Middle frontal gyrus (tissue), 1 donor: ENCODE measurements at regions not wholly inside any gene's neighbourhood (a gene's known extent, or its start where the extent isn't known, plus 50 kb on each side); places are given as distances from the start of the nearest gene placed in this dataset.
"Not testable (repeated sequence)": the region's sequence is repeated elsewhere in the genome, so short reads cannot be mapped to it uniquely, and the experiment has no call there.

Experiments used
- DNase-seq: peaks from one replicate; pipeline ENCODE4 v3.0.0-alpha.2; 2015; ENCODE audit warnings: low spot score; ENCODE audit errors: extremely low spot score

DNA sequence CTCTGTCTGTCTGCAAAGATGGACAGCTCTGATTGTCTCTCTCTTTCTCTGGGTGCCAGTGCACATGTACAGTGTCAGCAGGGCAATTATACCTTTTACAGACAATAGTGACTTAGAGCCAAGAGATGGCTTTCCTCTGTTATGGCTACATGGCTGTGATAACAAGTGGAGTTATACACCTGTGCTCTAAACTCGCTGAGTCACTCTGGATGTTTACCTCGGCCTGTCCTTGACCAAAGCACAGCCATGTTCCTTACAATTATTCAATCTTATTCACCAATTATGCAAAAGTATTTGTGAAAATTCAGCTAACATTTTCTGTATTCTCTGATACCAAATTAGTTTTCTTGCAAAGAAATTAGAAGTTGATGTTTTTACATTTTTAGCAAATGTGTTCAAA lies 475.5 kb upstream of the CCDC196 start:
- DNase-seq, result no peak

DNA sequence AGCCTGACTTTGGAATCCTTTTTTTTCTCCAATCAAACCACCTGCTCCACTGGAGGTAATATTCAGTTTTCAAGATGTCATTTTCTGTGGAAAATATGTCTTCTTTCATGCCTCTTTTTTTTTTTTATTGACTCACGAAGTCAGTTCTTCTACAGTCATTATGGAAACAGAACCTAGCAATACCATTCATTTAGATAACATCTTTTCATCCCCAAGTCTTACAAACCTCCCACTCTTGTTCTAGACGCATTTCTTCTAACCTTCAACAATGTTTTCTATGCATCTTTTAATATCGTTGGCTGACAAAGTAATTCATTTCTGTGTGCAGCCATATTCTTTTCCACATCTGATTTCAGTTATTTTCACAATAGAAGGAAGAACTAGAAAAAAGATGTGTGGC lies 474.3 kb upstream of the CCDC196 start:
- DNase-seq, result no peak

DNA sequence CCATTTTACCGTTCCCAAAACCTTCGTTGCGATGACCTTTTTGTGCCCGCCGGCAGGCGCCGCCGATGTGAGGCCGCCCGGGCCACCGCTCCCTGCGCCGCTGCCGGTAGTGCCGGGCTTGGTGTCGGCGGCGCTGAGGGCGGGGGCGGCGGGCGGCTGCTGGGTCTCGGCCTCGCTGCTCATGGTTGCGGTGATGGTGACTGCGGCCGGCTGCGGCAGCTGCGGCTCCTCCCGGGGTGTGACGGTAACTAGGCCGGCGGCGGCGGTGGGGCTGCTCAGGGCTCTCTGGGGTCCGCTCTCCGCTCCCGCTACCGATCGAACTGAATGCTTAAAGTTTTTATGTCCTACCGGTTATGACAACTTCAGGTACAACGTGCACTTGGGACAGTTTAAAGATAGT lies 472.6 kb upstream of the CCDC196 start:
- DNase-seq, result not testable (repeated sequence)

DNA sequence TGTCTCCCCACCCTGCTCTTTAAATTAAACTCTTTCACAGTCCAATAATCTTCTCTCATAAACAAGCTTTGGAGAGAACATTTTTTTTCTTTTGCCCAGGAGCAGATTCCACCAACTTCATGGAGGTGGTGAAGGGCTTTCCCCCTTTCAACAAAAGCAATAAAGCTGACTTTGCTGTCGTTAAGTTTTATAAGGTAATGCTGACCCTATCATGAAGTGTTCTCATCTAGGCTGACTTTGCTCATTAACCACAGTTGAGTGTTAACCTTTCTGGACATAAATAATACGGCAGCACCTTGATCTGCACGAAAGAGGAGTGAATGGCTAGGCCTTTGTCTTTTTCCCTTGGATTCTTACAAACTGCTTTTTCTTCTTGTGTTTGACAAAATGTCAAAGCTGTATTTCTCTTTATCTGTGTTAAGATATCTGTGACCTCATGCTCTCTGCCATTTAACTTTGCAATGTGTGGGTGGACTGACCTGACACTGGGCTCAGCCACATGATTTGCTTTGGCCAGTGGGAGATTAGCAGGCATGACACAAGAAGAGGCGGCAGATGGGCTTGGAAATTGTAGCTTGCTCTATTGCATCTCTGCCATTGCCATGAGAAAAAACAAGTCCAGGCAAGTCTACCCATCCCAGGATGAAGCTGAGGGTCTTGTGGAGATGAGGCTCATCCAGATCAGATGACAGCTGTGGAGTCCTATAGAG lies 470.9 kb upstream of the CCDC196 start:
- no peak for DNase-seq

DNA sequence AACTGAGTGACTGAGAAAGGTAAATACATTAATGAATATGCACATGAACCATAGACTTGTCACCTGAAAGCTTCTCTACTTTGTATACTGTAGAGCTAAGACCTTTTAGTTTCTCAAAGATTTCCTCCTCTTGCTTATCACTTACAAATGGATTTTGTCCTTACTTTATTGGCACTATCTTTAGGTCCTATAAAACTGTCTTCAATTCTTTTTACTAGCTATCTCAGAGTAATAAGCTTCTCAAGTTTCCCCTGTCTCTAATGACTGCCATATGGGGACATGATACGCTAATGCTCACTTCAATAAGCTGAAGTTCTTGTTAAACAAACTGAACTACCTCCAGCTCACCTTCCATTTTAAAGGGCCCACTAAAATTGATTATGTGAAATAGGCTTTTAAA lies 468.2 kb upstream of the CCDC196 start:
- DNase-seq, result no peak

DNA sequence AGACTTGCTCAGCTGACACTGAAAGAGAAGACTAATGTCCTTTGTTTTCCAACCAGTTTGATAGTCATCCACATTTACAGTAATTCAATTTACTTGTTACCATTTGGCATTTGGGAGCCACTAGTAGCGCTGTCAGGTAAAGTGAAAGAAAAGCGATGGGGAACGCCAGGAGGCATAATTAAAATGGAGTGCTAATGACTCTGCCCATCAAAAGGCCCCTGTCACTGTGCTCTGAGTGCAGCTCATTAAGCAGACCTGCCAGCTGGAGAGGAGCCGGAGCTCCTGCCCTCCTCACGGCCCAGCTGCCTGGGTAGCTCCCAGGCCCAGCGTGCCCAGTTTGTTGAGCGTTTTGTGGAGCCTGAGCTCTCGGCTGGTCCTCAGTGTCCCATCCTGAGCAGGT lies 463.6 kb upstream of the CCDC196 start:
- DNase-seq, result no peak

DNA sequence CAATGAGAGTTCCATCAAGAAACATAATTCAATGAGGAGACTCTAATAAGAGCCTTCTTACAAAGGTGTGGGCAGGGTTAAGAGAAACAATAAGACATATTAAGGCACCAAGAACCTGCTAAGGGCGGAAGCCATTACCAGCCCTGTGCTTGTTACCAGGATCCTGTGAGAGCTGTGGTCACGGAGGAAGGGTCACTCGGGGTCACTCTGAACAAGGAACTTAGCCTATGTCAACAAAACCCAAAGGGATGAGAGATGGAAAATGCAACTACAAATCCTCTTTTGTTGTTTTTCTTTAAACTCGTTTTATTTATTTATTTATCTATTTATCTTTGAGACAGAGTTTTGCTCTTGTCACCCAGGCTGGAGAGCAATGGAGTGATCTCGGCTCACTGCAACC lies 460.4 kb upstream of the CCDC196 start:
- DNase-seq, result no peak

DNA sequence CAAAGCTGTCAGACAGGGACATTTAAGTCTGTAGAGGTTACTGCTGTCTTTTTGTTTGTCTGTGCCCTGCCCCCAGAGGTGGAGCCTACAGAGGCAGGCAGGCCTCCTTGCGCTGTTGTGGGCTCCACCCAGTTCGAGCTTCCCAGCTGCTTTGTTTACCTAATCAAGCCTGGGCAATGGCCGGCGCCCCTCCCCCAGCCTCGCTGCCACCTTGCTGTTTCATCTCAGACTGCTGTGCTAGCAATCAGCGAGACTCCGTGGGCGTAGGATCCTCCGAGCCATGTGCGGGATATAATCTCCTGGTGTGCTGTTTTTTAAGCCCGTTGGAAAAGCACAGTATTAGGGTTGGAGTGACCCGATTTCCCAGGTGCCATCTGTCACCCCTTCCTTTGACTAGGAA lies 454.2 kb upstream of the CCDC196 start:
- not testable (repeated sequence) for DNase-seq

DNA sequence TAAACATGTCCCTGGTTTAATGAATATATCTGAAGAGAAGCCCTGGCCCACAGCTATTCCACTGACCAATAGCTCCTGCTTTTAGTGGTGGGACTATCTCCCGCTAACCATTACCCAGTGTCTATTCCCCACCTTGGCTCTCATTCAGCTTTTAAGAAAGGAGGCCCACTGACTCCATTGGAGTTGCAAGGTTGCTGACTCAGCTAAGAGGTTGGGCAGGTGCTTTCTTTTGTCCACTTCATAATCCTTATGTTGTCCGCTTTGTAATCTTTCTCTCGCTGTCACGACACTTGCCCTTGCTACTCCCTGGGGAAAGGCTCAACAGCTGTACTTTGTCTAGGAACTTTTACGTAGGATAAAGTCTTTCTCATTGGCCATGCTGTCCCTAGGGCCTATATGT lies 453.4 kb upstream of the CCDC196 start:
- DNase-seq, result no peak

DNA sequence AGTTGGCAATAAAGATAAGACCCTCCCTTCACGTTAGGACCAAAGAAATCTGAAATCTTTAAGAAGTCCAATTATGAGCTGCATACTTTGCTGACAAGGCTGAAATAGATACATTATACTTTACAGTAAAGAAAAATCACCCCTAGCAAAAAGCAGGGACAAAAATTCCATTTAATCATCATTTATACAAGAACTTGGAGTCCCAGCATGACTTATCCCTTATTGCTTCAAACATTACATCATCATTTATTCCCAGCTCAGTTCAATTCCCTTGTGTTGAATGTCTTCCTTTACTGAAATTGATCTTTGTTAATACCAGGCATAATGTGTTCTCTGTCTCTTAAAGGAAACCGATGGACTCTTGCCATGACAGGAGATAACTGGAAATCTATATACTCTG lies 449.6 kb upstream of the CCDC196 start:
- no peak for DNase-seq

DNA sequence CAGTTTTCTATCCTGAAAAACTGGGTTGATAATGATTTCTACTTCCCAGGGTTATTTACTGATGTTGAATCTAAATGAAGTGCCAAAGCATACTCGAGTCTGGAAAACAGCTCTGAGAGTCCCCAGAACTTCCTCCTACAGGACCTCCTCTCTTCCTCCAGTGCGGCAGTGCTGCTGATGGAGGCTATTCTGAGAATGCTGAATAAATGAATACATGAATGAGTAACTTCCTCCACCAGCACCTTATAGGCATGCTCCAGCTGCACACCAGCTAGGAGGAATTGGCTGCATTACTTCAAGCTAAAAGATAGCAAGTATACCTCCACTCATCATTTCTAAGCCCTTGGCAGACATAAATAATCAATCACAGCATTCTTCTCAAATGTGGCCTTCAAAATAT lies 448.8 kb upstream of the CCDC196 start:
- no peak for DNase-seq

DNA sequence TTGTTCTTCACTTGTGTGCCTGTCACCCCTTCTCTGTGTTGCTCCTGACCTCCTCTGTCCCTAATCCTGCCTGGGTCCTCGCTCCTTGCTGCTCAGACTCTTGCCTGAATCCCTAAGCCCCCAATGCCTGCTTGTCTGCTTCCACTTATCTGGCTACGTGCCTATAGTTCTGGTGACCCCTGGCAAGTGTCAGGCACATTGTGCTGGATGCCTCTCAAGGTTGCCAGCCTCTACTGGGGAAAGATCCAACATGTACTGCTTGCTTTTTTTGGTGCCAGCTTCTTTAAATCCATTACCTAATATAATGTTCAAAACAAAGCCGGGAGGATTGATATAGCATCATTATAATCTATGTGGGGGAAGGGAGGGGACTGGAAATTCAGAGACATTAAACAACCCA lies 448.0 kb upstream of the CCDC196 start:
- no peak for DNase-seq

DNA sequence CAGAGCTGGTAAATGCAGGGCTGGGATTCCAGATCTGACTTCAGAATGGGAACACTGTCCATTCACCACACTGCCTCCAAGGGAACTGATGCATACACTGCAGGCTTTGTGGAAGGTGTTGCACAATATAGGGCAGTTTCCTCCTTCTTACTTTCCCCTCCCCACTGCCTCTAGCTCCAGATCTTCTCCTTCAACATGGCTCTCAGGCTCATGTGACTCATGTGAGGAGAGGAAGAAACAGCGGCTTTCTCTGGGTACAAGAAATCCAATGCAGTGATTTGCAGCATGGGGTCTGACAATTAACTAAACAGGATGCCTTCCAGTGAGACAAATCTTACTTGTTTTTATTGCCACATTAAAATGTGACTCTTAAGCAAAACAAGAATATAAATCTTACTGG lies 447.6 kb upstream of the CCDC196 start:
- DNase-seq, result no peak

DNA sequence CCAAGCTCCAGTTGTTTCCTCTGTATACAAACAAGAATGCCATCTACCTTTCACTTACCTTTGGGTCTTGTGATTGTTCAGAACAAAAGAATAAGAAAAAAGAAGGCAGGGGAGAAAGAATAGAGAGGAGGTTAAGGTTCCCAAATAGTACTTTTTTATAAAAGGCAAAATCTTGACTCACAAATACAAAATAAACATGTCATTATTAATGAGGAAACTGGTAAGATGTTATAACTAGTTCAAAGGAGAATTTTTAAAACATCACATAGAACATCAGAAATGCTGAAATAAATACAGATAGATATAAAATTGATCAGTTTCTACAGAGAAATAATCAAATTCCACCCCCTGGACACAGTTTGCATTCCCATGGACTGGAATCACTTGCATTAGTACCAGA lies 446.7 kb upstream of the CCDC196 start:
- no peak for DNase-seq

DNA sequence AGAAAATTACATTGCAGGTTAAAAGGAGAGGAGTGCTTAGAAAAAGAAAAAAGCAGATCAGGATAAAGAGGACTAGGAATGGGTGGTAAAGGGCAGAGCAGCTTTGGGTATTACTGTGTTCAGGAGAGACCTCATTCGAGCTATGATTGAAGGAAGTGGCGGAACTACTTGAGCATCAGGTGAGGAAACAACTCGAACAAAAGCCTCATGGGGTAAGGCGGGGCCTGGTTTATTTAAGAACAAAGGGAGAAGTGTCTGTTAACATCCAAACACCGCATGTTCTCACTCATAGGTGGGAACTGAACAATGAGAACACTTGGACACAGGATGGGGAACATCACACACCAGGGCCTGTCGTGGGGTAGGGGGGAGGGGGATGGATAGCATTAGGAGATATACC lies 444.6 kb upstream of the CCDC196 start:
- DNase-seq, result no peak

DNA sequence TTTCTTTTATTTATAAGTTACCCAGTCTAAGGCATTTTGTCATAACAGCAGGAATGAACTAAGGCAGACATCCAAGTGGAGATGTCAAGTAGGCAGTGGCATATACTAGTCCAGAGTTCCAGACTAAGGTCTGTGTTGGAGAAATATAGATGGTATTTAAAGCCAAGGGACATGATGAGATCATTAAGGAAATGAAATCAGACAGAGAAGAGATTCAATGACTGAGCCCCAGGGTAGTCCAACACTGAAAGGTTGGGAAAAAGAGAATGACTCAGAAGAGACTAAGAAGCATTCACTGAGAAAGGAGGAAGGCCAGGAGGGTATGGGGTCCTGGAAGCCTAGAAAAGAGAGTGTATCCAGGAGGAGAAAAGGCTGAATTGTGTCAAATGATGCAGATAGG lies 442.2 kb upstream of the CCDC196 start:
- no peak for DNase-seq

DNA sequence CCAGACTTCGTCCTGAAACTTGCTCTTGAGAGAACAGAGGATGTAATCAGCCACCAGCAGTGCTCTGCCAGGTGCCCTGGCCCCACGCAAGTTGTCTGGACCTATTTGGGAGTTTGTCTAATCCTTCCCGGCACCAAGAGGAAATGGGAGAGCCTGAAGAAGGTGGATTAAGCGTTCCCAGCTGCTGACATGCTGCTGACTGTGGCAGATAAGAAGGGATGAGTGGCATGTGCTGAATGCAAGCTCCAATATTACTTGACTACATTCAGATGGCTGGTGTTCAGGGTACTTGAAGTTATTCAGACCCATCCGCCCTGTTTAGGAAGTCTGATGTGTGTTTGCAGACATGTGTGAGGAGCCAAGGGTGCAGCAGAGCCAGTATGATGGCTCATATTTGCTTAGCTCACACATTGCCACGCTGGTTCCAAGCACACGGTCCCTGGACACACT lies 440.6 kb upstream of the CCDC196 start:
- no peak for DNase-seq

DNA sequence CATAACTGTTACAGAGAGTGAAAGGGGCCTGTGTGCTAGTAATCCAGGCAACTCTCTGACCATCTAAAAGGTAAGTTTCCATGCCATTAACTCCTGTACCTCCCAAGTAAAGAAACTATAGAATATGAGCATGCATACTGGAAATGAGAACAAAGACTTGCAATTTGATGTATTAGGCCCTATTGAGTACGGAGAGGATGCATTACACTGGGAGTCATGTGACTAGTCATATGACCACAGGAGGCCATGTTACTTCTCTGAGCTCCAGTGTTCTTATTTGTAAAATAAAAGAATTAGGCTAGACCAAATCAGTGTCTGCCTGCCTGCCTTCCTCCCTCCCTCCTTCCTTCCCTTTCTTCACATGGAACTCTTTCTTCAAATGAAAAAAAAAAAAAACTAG lies 440.1 kb upstream of the CCDC196 start:
- DNase-seq, result no peak

DNA sequence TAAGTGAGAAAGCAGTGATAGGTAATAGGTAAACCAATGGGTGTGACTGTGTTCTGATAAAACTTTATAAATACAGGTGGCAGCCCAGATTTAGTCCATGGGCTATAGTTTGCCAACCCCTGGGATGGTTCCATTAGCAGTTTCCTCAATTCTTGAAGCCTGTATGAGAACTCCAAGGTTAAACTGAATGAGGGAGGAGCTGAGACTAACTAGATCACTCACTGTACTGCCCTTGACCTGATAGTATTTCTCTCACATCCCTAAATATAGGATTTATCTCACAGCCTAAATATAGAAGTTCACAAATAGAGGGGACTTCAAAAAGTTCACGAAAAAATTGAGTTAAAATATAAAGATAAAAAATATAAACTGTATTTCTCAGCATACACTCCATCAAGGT lies 439.6 kb upstream of the CCDC196 start:
- no peak for DNase-seq

DNA sequence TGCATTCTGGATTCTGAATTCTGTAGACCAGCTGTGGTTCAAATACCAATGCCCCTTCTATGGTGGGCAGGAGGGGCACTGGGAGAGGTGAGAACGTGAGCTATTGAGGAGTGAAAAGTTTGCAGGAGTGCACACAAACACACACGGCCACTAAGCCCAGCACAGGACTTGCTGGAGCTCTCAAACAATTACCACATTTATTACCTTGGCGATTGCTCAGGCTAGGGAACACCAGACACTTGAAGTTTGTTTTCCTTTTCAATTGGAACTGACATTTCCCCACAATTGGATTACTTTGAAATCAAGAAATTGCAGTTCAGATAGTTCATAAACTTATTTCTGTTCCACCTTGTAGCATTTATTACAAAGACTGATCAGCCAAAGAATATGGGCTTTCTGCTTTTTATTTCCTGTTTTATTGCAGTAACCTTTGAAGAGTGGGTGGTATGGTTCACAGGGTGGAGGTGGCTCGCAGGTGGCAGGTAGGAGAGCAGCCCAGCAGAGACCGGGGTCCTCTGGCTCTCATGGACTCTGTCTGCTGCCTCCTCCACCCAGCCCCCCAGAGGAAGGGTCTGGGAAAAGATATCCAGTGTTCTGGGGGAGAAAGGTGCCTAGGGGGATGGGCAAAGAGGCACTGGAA lies 429.8 kb upstream of the CCDC196 start:
- no peak for DNase-seq

DNA sequence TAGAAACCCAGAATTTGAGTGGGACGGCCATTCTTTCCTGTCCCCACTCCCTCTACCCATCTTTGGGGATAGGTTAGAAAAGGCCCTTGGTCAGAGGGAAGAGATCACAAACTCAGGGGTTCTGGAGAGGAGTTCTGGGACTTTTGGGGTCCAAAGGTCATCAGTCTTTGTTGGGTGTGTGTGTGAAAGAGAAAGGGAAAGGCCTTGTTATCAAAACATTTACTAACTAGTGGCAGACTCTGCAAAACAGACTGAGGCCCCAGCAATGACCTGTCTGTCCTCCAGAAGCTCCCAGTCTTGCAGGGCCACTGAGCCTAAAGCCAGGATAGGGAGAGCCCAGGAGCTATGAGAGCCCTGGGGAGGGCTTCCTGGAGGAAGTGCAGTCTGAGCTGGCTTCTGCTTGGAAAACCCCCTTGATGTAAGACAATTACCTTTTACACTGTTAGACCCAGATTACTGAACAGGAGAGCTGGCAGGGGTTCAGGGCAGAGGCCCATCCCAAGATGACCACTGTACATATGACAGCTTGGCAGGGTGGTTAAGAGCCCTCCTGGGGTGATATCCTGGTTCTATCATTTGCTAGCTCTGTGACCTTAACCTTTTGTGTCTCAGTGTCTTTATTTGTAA lies 429.1 kb upstream of the CCDC196 start:
- DNase-seq, result no peak

DNA sequence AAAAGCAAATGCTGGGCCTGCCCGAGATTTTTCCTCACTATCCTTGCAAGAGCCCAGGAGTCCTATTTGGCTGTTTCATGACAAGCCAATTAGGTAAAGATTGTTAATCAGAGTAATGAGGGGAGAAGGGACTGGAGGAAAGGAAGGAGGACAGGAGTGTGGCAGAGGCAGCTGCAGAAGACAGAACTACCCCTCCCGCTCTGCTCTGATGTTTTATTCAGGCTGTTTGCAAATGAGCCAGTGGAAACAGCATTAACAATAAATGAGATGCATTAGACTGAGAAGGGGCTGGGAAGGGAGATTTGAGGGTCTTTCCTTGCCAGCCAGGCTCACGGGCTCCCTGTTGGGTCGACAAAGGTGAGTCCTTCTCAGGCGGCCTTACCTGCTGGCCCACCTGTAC lies 421.0 kb upstream of the CCDC196 start:
- no peak for DNase-seq
